NT2/D1 (cell line): ENCODE measurements at regions not wholly inside any gene's neighbourhood (a gene's known extent, or its start where the extent isn't known, plus 50 kb on each side); places are given as distances from the start of the nearest gene placed in this dataset.

Experiments
- SUZ12 ChIP-seq: IDR thresholded peaks from 2 replicates; pipeline ENCODE4 v1.6.1; 2011; ENCODE audit not compliant: insufficient read length, insufficient read depth; ENCODE audit errors: extremely low read depth
- ZNF274 ChIP-seq: IDR thresholded peaks from 2 replicates; pipeline ENCODE4 v1.6.1; 2011; ENCODE audit warnings: mild to moderate bottlenecking, low read depth, low read length

- no peak for TF ChIP-seq SUZ12
- TF ChIP-seq ZNF274 = no peak
Observed at GRCh38 chr11:97739932-97740800, 1280.6 kb upstream of the CNTN5 start.
